Activated naive CD4-positive, alpha-beta T cell treated with anti-CD3 and anti-CD28 coated beads for 36 hours (primary cell): ENCODE measurements at regions not wholly inside any gene's neighbourhood (a gene's known extent, or its start where the extent isn't known, plus 50 kb on each side); places are given as distances from the start of the nearest gene placed in this dataset. TPM values are rescaled to one million over a fixed set of nuclear protein-coding genes. Genes with fewer than 3 reads are reported as not detected.

Experiments used
- microRNA-seq: library from miRNA; unstranded; fragments of <30 nt; microRNA quantifications from one replicate; pipeline ENCODE4 v1.2.0, GENCODE V29; 2022; ENCODE audit warnings: borderline microRNAs expressed, borderline replicate concordance

Small RNA genes in the stretch of these regions (microRNA-seq; reads per million reads assigned to microRNA genes)
- gene MIR548AI, result not detected
